ENCODE measurements at regions not wholly inside any gene's neighbourhood (a gene's known extent, or its start where the extent isn't known, plus 50 kb on each side); places are given as distances from the start of the nearest gene placed in this dataset.

DNA sequence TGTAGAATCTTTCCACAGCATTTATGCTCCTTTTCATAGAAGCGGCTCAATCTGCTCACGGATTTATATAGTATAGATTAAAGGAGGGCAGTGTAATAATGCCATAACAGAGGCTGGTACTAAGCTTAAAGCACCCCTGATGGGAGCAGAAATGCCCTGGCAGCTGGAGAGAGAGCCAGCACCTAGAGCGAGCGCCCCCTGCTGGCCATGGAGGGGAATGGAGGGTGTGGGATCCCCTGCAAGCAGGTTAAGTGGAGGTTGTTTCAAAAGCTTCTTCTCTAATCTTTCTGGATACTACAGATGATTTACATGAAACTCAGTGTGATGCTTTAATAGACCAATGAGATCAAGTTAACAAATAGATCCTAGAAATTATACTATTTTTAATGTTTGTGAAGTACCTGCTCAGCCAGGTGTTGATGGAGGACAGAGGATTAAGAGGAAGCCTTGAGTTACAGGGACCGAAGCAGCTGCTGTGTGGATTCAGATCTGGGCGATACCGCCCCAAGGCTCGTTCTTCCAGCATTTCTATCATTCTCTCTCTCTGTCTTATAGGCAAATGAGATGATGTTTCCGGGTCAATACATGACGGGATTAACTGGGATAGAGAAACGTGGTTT, 1519.3 kb upstream of the TMEM132C start:
- DNase-seq (ENCODE audit: low spot score) = peak; percentile 67

DNA sequence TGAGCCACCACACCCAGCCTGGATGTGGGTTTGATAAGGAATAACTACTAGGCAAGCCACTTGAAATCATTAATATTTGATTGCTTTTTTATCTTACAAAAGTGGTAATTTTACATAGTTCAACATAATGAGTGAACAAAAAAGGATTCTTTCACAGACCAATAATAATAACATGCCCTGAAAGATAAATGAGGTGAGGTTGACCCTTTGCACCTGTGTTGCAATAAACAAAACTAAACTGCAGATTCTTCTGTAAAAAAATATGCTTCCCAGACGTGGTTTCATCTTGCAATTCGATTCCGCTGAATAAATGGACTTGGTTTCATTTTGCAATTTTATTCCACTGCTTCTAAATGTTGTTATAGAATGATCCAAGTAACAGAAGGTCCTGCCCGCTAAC, 1514.9 kb upstream of the TMEM132C start:
- no peak for DNase-seq (ENCODE audit: low spot score)

DNA sequence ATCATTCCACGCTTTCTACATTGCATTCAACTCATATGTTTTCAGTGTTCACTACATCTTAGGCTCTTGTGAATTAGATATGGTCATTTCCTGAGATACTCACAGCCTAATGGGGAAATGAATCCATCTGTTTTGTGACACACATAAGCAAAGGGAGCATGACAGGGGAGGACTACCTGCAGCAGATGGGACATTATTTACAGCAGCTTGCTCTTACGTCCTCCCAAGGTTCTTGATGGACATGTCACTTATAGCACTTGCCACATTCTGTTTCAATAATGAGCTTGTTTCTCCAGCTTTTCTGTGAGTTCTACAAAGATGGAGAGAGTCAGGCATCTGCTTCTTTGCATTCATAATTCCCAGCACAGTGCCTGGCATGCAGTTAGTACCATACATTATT, 1509.6 kb upstream of the TMEM132C start:
- no peak for DNase-seq (ENCODE audit: low spot score)

DNA sequence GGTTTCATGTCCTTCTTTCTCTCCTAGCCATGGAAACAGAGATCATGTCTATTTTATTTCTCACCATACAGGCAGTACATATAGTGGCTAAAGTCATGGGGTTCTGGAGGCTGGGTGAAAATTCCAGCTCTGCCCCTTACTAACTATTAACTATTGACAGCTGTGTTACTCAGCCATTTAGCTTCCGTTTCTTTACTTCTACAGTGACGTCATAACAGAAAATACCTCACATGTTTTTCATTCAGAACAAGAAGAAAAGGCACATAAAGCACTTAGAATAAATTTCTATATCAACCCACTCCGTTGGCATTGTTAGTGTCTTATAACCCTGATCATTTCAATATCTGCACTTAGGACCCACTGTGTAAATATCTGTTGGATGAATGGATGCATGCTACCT, 1506.9 kb upstream of the TMEM132C start:
- no peak for DNase-seq (ENCODE audit: low spot score)

DNA sequence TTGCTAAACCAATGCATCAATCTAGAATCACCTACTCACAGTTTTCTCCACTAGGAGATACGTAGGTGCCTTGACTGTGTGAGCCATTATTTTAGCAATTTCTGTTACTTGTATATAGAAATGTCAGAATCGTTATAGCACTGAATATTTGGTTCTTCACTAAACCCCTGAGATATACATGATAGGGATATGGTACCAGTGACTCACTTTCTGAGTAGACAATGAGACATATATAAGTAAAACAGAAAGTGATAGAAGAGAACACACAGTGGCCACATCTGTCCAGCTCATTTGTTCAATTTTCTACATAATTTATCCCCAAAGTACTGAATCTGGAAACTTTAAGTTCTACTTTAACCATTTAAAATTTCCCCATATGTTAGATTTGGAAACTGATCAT, 1505.5 kb upstream of the TMEM132C start:
- DNase-seq (ENCODE audit: low spot score) = no peak

DNA sequence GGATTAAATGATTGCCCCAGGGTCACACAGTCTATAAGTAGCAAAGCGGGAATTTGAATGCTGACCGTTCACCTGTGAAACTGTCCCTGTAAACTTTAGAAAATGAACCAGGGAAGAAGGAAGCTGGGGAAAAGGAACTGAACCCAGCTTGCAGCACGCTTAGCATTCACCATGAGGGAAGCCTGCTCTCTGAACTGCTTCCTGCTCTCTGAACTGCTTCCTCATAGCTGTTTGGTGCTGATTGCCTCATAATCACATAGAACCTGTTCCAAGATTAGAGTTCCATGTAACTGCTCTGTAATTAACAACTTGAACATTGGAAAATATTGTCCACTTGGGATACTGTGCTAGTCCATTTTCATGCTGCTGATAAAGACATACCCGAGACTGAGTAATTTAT, 1504.8 kb upstream of the TMEM132C start:
- DNase-seq (ENCODE audit: low spot score) = no peak

- no peak for DNase-seq (ENCODE audit: low spot score)
Measured at GRCh38 chr12:126763359-126763758, 1503.6 kb upstream of the TMEM132C start.

DNA sequence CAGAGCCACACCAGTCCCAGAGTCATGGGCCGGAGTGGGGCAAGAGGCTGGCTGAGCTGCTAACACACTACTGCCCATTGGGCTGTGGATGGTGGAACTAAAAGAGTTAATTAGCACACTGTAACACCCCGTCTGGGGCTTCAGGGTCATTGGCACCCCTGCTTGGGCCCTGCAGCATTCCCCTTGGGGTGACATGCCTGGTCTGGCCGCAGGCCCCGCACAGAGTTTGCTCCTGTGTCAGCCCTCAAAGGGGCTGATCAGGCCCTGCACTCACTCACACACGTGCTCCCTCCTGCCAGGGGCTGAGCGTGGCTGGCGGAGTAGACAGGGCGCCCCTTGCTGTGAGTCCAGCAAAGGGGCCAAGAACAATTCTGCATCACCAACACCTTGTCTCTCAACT, 1499.6 kb upstream of the TMEM132C start:
- no peak for DNase-seq (ENCODE audit: low spot score)

DNA sequence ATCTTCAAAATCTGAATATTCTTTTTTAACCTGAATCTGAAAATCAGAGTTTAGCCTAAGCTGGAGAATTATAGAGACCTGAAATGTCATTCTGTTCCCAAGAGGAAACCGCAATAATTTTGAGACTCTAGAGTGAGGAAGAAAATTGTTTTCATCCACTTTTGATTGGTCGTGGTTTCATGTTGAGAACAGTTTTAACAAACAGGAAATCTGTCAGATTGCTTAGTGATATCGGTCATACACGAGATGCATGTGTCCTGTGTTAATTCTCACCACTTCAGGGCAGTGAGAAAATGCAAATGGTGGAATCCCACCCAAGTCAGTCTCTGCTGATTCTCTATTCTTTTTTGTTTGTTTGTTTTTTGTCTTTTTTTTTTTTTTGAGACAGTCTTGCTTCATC, 1498.5 kb upstream of the TMEM132C start:
- DNase-seq (ENCODE audit: low spot score) = no peak

DNA sequence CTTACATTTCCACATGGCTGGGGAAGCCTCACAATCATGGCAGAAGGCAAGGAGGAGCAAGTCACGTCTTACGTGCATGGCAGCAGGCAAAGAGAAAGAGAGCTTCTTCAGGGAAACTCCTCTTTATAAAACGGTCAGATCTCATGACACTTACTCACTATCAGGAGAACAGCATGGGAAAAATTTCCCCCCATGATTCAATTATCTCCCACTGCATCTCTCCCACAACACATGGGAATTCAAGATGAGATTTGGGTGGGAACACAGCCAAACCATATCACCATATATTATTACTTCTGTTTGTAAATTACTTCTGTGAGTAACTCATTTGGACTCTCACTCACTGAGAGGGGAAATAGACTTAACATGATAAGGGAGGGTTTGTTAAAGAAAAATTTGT, 1496.8 kb upstream of the TMEM132C start:
- DNase-seq (ENCODE audit: low spot score) = no peak

- peak; percentile 89 for DNase-seq (ENCODE audit: low spot score)
Measured at GRCh38 chr12:126772171-126772864, 1494.7 kb upstream of the TMEM132C start.

DNA sequence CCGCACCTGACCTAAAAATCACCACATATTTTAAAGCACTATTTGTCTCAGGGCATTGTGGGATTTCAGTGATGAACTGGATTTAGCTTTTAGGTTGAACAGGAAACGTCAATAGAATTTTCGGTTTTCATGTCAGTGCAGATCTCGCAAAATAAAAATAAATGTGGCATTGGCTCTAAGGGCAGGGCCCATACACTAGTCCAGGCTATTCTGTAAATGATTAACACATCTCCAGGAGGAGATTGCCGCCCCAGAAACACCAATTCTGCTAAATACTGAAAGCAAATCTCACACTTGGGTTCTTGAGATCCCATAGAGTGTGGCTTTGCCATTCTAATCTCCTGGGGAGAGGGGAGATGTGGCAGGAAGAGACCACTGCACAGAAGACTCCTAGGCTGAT, 1494.0 kb upstream of the TMEM132C start:
- DNase-seq (ENCODE audit: low spot score) = peak; percentile 28

DNA sequence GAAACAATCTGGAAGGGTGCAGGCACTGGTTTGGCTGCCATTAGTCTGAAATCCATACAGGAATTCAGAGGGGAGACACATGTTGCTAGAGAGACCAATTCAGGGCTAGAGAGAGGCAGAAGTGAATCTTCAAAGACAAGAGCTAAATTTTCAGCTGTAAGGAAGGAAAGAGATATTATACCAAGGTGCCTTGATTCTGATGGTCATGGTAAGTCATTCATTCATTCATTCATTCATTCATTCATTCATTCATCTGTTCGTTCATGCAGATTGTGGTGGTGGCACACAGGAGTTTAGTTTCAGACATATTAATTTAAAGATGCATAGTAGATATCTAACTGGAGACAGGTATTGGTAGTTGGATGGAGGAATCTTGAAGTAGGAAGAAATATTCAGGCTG, 1493.5 kb upstream of the TMEM132C start:
- no peak for DNase-seq (ENCODE audit: low spot score)

- DNase-seq (ENCODE audit: low spot score) = peak; percentile 31
Measured at GRCh38 chr12:126776026-126776655, 1490.8 kb upstream of the TMEM132C start.

GRCh38 chr12:126780343-126780742, 1486.6 kb upstream of the TMEM132C start:
- no peak for DNase-seq (ENCODE audit: low spot score)

- DNase-seq (ENCODE audit: low spot score) = no peak
Measured at GRCh38 chr12:126781593-126781992, 1485.4 kb upstream of the TMEM132C start.

DNA sequence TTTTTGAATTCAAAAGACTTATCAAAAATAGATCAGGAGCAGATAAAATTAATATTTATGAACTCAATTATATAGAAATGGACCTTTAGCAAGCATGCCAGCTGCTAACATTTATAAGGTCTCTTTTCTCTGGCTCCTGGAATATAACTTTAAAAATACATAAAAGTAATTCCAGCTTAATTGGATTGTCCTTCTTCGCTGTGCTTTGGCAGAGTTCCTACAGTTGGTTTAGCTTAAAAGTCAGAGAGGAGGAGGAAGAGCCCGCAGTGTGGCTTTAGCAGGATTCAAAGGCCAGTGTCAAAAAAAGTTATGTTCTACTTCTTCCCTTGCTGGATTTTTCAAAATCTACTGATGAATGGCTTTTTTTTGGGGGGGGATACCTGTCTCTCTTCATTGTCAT, 1484.9 kb upstream of the TMEM132C start:
- no peak for DNase-seq (ENCODE audit: low spot score)

- peak; percentile 86 for DNase-seq (ENCODE audit: low spot score)
Measured at GRCh38 chr12:126784328-126784921, 1482.5 kb upstream of the TMEM132C start.

GRCh38 chr12:126789963-126790362, 1477.0 kb upstream of the TMEM132C start:
- DNase-seq (ENCODE audit: low spot score) = no peak

DNA sequence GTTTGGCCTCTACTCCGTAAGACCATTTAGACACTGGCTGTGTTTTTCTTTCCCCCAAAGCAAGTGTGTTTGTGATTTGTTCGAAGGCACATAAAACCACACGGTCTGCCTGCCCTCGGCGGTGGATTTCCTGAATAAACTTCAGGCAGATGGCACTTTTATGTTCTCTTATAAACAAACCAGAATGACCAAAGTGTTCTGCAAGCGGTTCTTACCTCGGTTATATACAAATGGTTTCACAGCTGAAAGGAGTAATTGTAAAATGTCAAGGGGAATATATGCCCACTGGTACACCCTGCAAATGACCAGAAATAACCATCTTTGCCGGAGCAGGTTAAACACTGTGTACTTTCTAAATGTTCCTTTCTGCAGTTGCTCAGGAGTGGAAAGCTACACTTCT, 1475.8 kb upstream of the TMEM132C start:
- DNase-seq (ENCODE audit: low spot score) = no peak

- DNase-seq (ENCODE audit: low spot score) = no peak
Measured at GRCh38 chr12:126792411-126792810, 1474.6 kb upstream of the TMEM132C start.

DNA sequence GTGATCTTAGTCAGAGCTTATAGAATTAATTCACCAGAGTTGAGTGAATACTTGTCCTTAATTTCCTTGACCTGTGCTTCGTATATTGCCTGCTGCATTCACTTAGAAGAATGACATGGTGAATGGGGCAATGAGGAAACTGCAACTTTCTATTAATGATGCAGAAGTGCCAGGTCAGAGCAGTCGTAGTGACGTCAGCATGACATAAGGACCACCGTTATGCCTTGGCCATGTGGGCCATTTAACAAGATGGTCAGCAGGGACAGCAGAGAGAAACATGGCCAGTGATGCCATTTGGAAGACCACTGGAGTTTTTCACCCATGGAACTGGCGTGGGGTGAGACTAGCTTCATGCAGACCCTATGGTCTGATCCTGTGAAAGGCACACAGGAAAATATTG, 1469.4 kb upstream of the TMEM132C start:
- DNase-seq (ENCODE audit: low spot score) = no peak

DNA sequence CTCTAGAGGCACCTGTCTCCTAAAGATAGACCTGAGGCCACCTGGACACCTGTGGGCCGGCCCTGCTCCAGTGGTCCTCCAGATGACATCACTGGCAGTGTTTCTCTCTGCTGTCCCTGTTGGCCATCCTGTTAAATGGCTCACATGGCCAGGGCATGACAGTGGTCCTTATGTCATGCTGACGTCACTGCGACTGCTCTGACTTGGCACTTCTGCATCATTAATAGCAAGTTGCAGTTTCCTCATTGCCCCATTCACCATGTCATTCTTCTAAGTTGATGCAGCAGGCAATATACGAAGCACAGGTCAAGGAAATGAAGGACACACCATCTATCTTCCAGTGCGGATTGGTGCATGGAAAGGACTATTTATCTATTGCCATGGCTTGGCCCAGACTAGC, 1468.5 kb upstream of the TMEM132C start:
- DNase-seq (ENCODE audit: low spot score) = no peak

Data from HT-29 (cell line).